ENCODE measurements at regions not wholly inside any gene's neighbourhood (a gene's known extent, or its start where the extent isn't known, plus 50 kb on each side); places are given as distances from the start of the nearest gene placed in this dataset.

DNA sequence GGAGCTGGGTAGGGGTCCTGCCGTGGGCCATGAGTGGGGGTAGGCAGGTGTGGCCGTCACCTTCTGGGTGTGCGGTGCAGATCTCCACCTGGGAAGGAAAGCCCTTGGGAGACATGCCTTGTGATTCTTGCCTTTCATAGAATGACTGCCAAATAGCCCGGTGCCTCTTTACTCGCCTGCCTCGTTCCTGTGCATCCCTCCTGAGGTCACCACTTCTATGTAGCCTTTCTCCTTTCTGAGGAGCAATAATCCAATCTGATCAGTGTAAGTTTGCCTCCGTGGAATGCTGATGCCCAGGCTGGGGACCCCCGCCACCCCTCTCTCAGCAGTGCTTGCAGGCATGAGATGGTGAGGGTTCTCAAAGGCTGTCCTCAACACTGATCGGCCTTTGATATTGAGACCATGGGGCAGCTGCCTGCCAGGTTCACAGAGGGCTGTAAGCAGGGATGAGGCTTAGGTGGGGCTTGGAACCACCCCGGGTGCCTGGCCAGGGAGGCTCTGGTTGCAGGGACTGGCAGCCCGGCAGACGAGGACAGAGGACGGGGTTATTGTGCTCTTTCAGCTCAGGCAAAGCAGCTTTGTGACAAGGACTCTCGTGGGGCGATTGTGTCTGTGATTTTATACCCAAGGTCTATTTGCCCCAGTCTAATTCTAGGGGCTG lies 86.1 kb upstream of the WNT7B start:
- Histone ChIP-seq H4K20me1 (ENCODE audit: control insufficient read depth, extremely low read depth, insufficient read depth, low read length) (no peaks in the 10 kb centered on the region), H3K27me3 (ENCODE audit: control insufficient read depth, extremely low read depth, insufficient read depth, low read length) (no peaks in the 10 kb centered on the region), H3K9me1 (ENCODE audit: control insufficient read depth, extremely low read depth, insufficient read depth, low read length) (peaks cover 2% of the 10 kb centered on the region), H3K4me2 (ENCODE audit: control insufficient read depth, extremely low read depth, insufficient read depth, low read depth, low read length) (peak overlapping the region; percentile 100), H2AFZ (ENCODE audit: control insufficient read depth, low read length) (no peak overlapping the region), H3K9me3 (ENCODE audit: control insufficient read depth, low read depth, low read length) (no peaks in the 10 kb centered on the region), H3K79me2 (ENCODE audit: control insufficient read depth, insufficient read depth, low read length) (peaks cover 97% of the 10 kb centered on the region), H3K4me1 (ENCODE audit: control insufficient read depth, extremely low read depth, insufficient read depth, low read length) (peaks cover 45% of the 10 kb centered on the region), H3K36me3 (ENCODE audit: control insufficient read depth in 2 of 2, extremely low read depth in 1 of 2, insufficient read depth in 2 of 2, low read length in 2 of 2) (peaks cover 3 to 6% of the 10 kb centered on the region in 2 experiments), H3K9ac (ENCODE audit: control insufficient read depth, extremely low read depth, insufficient read depth, low read length) (peak overlapping the region; percentile 95), H3K27ac (ENCODE audit: control insufficient read depth, insufficient read depth, low read length) (peak overlapping the region; percentile 98), H3K4me3 (ENCODE audit: control insufficient read depth in 2 of 3, extremely low read depth in 1 of 3, insufficient read depth in 2 of 3, low read depth in 1 of 3, low read length in 3 of 3) (peak overlapping the region in 2 of 3 experiments; percentile 32 to 43)
- dilution Hi-C loops (cut with MboI; ENCODE audit: extremely low pct_ligation_motif_present, low sequenced_read_pairs), result no loop called here
- DNase-seq (ENCODE audit: low read depth, low spot score), result no peak
- TF ChIP-seq, protein P1, sequence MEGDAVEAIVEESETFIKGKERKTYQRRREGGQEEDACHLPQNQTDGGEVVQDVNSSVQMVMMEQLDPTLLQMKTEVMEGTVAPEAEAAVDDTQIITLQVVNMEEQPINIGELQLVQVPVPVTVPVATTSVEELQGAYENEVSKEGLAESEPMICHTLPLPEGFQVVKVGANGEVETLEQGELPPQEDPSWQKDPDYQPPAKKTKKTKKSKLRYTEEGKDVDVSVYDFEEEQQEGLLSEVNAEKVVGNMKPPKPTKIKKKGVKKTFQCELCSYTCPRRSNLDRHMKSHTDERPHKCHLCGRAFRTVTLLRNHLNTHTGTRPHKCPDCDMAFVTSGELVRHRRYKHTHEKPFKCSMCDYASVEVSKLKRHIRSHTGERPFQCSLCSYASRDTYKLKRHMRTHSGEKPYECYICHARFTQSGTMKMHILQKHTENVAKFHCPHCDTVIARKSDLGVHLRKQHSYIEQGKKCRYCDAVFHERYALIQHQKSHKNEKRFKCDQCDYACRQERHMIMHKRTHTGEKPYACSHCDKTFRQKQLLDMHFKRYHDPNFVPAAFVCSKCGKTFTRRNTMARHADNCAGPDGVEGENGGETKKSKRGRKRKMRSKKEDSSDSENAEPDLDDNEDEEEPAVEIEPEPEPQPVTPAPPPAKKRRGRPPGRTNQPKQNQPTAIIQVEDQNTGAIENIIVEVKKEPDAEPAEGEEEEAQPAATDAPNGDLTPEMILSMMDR (optimal IDR thresholded peaks at IDR 0.05 in 1 of 3, IDR thresholded peaks at IDR 0.05 in 1 of 3, conservative IDR thresholded peaks at IDR 0.05 in 1 of 3; ENCODE audit: extremely low read depth in 1 of 3, insufficient read depth in 2 of 3, low read length in 3 of 3), result no peak
- no peak for TF ChIP-seq EZH2 (IDR thresholded peaks at IDR 0.05; ENCODE audit: low read length)
- peak; percentile 75 for FAIRE-seq

DNA sequence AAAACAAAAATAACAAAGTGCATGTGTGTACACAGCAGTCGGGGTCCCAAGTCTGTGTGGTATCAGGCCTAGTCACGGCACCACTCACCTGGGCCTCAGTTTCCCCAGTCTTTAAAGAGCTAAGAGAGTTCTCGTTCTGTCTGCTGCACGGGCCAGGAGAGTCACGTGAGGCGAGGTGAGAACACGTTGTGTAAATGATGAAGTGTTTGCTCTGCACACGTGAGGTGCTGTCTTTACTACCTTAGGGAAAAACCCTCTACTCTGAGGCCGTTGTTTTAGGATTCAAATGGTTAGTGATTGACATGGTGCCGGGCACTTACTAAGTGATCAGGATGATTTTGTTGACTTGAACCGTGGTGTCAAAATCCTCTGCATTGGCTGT lies 86.5 kb upstream of the PPARA start:
- no peak overlapping the region for H2AFZ ChIP-seq (ENCODE audit: control insufficient read depth, low read length)
- H3K4me3 ChIP-seq (ENCODE audit: control insufficient read depth in 2 of 3, extremely low read depth in 1 of 3, insufficient read depth in 2 of 3, low read depth in 1 of 3, low read length in 3 of 3), result peak overlapping the region in 2 of 3 experiments; percentile 54 to 67
- peaks cover 97% of the 10 kb centered on the region for H3K79me2 ChIP-seq (ENCODE audit: control insufficient read depth, insufficient read depth, low read length)
- H3K27me3 ChIP-seq (ENCODE audit: control insufficient read depth, extremely low read depth, insufficient read depth, low read length), result no peaks in the 10 kb centered on the region
- peak overlapping the region; percentile 95 for H3K9ac ChIP-seq (ENCODE audit: control insufficient read depth, extremely low read depth, insufficient read depth, low read length)
- H3K4me1 ChIP-seq (ENCODE audit: control insufficient read depth, extremely low read depth, insufficient read depth, low read length), result peaks cover 45% of the 10 kb centered on the region
- FAIRE-seq (peak; percentile 83), DNase-seq (ENCODE audit: low read depth, low spot score) (no peak)
- H3K9me1 ChIP-seq (ENCODE audit: control insufficient read depth, extremely low read depth, insufficient read depth, low read length), result peaks cover 2% of the 10 kb centered on the region
- no peaks in the 10 kb centered on the region for H4K20me1 ChIP-seq (ENCODE audit: control insufficient read depth, extremely low read depth, insufficient read depth, low read length)
- dilution Hi-C loops (cut with MboI; ENCODE audit: extremely low pct_ligation_motif_present, low sequenced_read_pairs), result no loop called here
- no peak for TF ChIP-seq EZH2 (IDR thresholded peaks at IDR 0.05; ENCODE audit: low read length)
- TF ChIP-seq, protein P1 (optimal IDR thresholded peaks at IDR 0.05 in 1 of 3, IDR thresholded peaks at IDR 0.05 in 1 of 3, conservative IDR thresholded peaks at IDR 0.05 in 1 of 3; ENCODE audit: extremely low read depth in 1 of 3, insufficient read depth in 2 of 3, low read length in 3 of 3), result no peak
- H3K27ac ChIP-seq (ENCODE audit: control insufficient read depth, insufficient read depth, low read length), result peak overlapping the region; percentile 98
- H3K36me3 ChIP-seq (ENCODE audit: control insufficient read depth in 2 of 2, extremely low read depth in 1 of 2, insufficient read depth in 2 of 2, low read length in 2 of 2), result peaks cover 3 to 4% of the 10 kb centered on the region in 2 experiments
- peak overlapping the region; percentile 100 for H3K4me2 ChIP-seq (ENCODE audit: control insufficient read depth, extremely low read depth, insufficient read depth, low read depth, low read length)
- no peaks in the 10 kb centered on the region for H3K9me3 ChIP-seq (ENCODE audit: control insufficient read depth, low read depth, low read length)
